Hepatocyte (in vitro differentiated cells): ENCODE measurements at regions not wholly inside any gene's neighbourhood (a gene's known extent, or its start where the extent isn't known, plus 50 kb on each side); places are given as distances from the start of the nearest gene placed in this dataset.

Source experiments
- CTCF ChIP-seq: fragments of 200-600 bp; sonication (generic); IDR thresholded peaks from 2 replicates; pipeline ENCODE4 v1.5.1; 2016; ENCODE audit warnings: antibody characterized with exemption, mild to moderate bottlenecking; ENCODE audit not compliant: poor library complexity
- EZH2phosphoT487 ChIP-seq: fragments of 200-600 bp; sonication (generic); IDR thresholded peaks from one replicate; pipeline ENCODE4 v1.6.1; 2018; ENCODE audit warnings: antibody characterized with exemption, mild to moderate bottlenecking, low read depth, moderate library complexity; ENCODE audit not compliant: unreplicated experiment, severe bottlenecking

GRCh38 chr17:13785981-13786598 lies 184.4 kb upstream of the HS3ST3A1 start:
- TF ChIP-seq CTCF = no peak
- TF ChIP-seq EZH2phosphoT487 = no peak
